ENCODE measurements at regions not wholly inside any gene's neighbourhood (a gene's known extent, or its start where the extent isn't known, plus 50 kb on each side); places are given as distances from the start of the nearest gene placed in this dataset.

- POLR2A ChIA-PET = no interaction called here
- DNase-seq = no peak
- Histone ChIP-seq H3K27ac (ENCODE audit: low read depth in 1 of 2, low read length in 2 of 2) (no peak overlapping the region), H3K4me1 (ENCODE audit: insufficient read depth, low read length) (no peaks in the 10 kb centered on the region), H3K4me3 (ENCODE audit: low read length) (no peak overlapping the region), H3K27me3 (ENCODE audit: control insufficient read depth in 1 of 2, insufficient read depth in 2 of 2, low read length in 2 of 2) (no peaks in the 10 kb centered on the region), H3K9me3 (ENCODE audit: control insufficient read depth in 1 of 2, insufficient read depth in 1 of 2, low read length in 2 of 2) (peaks cover 0 to 14% of the 10 kb centered on the region in 2 experiments), H3K36me3 (ENCODE audit: insufficient read depth, low read length) (no peaks in the 10 kb centered on the region)
- H3K36me3 Mint-ChIP-seq (ENCODE audit: low read depth) = no peaks in the 10 kb centered on the region
- H3K4me3 Mint-ChIP-seq = no peak overlapping the region
- no peak overlapping the region for H3K27ac Mint-ChIP-seq
- TF ChIP-seq CTCF (IDR thresholded peaks at IDR 0.05) = no peak
- no peak for ATAC-seq (ENCODE audit: poor library complexity)
- CTCF ChIA-PET = no interaction called here
- H3K27me3 Mint-ChIP-seq = peaks cover 10% of the 10 kb centered on the region
- H3K4me1 Mint-ChIP-seq (ENCODE audit: low read depth) = no peaks in the 10 kb centered on the region
- intact Hi-C loops (cut with DNase I, micrococcal nuclease) = no loop called here
- no peaks in the 10 kb centered on the region for H3K9me3 Mint-ChIP-seq
These were observed 342.0 kb downstream of the TEX29 start for GRCh38 chr13:111662451-111662850.

- ChIA-PET POLR2A (no interaction called here), CTCF (no interaction called here)
- no peaks in the 10 kb centered on the region for H3K27me3 ChIP-seq (ENCODE audit: control insufficient read depth in 1 of 2, insufficient read depth in 2 of 2, low read length in 2 of 2)
- no peak overlapping the region for H3K27ac Mint-ChIP-seq
- no peak for TF ChIP-seq CTCF (IDR thresholded peaks at IDR 0.05)
- H3K4me3 ChIP-seq (ENCODE audit: low read length) = no peak overlapping the region
- H3K27me3 Mint-ChIP-seq = peaks cover 10% of the 10 kb centered on the region
- H3K4me3 Mint-ChIP-seq = no peak overlapping the region
- intact Hi-C loops (cut with DNase I, micrococcal nuclease) = no loop called here
- DNase-seq (no peak), ATAC-seq (ENCODE audit: poor library complexity) (no peak)
- peaks cover 0 to 14% of the 10 kb centered on the region in 2 experiments for H3K9me3 ChIP-seq (ENCODE audit: control insufficient read depth in 1 of 2, insufficient read depth in 1 of 2, low read length in 2 of 2)
- no peaks in the 10 kb centered on the region for H3K36me3 ChIP-seq (ENCODE audit: insufficient read depth, low read length)
- H3K27ac ChIP-seq (ENCODE audit: low read depth in 1 of 2, low read length in 2 of 2) = no peak overlapping the region
- H3K9me3 Mint-ChIP-seq = no peaks in the 10 kb centered on the region
- no peaks in the 10 kb centered on the region for H3K4me1 ChIP-seq (ENCODE audit: insufficient read depth, low read length)
- no peaks in the 10 kb centered on the region for H3K4me1 Mint-ChIP-seq (ENCODE audit: low read depth)
- H3K36me3 Mint-ChIP-seq (ENCODE audit: low read depth) = no peaks in the 10 kb centered on the region
These were observed 342.5 kb downstream of the TEX29 start for GRCh38 chr13:111662895-111663294.

GRCh38 chr13:111663505-111663904 is 343.1 kb downstream of the TEX29 start:
- DNase-seq (no peak), ATAC-seq (ENCODE audit: poor library complexity) (no peak)
- Histone ChIP-seq H3K27me3 (ENCODE audit: control insufficient read depth in 1 of 2, insufficient read depth in 2 of 2, low read length in 2 of 2) (no peaks in the 10 kb centered on the region), H3K4me3 (ENCODE audit: low read length) (no peak overlapping the region), H3K4me1 (ENCODE audit: insufficient read depth, low read length) (no peaks in the 10 kb centered on the region), H3K36me3 (ENCODE audit: insufficient read depth, low read length) (no peaks in the 10 kb centered on the region), H3K27ac (ENCODE audit: low read depth in 1 of 2, low read length in 2 of 2) (no peak overlapping the region), H3K9me3 (ENCODE audit: control insufficient read depth in 1 of 2, insufficient read depth in 1 of 2, low read length in 2 of 2) (peaks cover 0 to 19% of the 10 kb centered on the region in 2 experiments)
- H3K27me3 Mint-ChIP-seq = peaks cover 10% of the 10 kb centered on the region
- no peaks in the 10 kb centered on the region for H3K36me3 Mint-ChIP-seq (ENCODE audit: low read depth)
- H3K9me3 Mint-ChIP-seq = no peaks in the 10 kb centered on the region
- no peak overlapping the region for H3K27ac Mint-ChIP-seq
- TF ChIP-seq CTCF (IDR thresholded peaks at IDR 0.05) = no peak
- H3K4me1 Mint-ChIP-seq (ENCODE audit: low read depth) = no peaks in the 10 kb centered on the region
- POLR2A ChIA-PET = no interaction called here
- CTCF ChIA-PET = no interaction called here
- intact Hi-C loops (cut with DNase I, micrococcal nuclease) = no loop called here
- H3K4me3 Mint-ChIP-seq = no peak overlapping the region

All from CD4-positive, alpha-beta T cell (primary cell).